ENCODE measurements at regions not wholly inside any gene's neighbourhood (a gene's known extent, or its start where the extent isn't known, plus 50 kb on each side); places are given as distances from the start of the nearest gene placed in this dataset.

- H3K4me2 ChIP-seq (ENCODE audit: low read depth, low read length, poor library complexity, severe bottlenecking) = no peak overlapping the region
- H2AFZ ChIP-seq (ENCODE audit: low read depth, low read length, severe bottlenecking) = no peak overlapping the region
- no peaks in the 10 kb centered on the region for H3K27me3 ChIP-seq (ENCODE audit: low read length)
These were observed 708.6 kb upstream of the TMEM132C start for GRCh38 chr12:127558361-127558760.

GRCh38 chr12:127559349-127560040, 707.5 kb upstream of the TMEM132C start:
- TF ChIP-seq CTCF (IDR thresholded peaks at IDR 0.05; ENCODE audit: insufficient read depth, low read length, poor library complexity, severe bottlenecking) (no peak), EZH2phosphoT487 (conservative IDR thresholded peaks at IDR 0.05; ENCODE audit: low read length) (no peak)
- no peaks in the 10 kb centered on the region for H3F3A ChIP-seq (ENCODE audit: insufficient read depth)
- H3K36me3 ChIP-seq (ENCODE audit: low read length) = no peaks in the 10 kb centered on the region
- H3K27me3 ChIP-seq (ENCODE audit: low read length) = no peaks in the 10 kb centered on the region
- H3K27ac ChIP-seq (ENCODE audit: low read depth, low read length) = no peak overlapping the region
- H2AFZ ChIP-seq (ENCODE audit: low read depth, low read length, severe bottlenecking) = no peak overlapping the region
- H3K9me2 ChIP-seq (replicated peaks; ENCODE audit: insufficient read depth, low read length) = no peaks in the 10 kb centered on the region
- H3K79me2 ChIP-seq (ENCODE audit: insufficient read depth, low read length) = no peaks in the 10 kb centered on the region
- no peak overlapping the region for H3K4me2 ChIP-seq (ENCODE audit: low read depth, low read length, poor library complexity, severe bottlenecking)
- no peaks in the 10 kb centered on the region for H3K9me3 ChIP-seq (ENCODE audit: insufficient read depth, low read length)
- no peak overlapping the region for H3K9ac ChIP-seq (ENCODE audit: low read length)
- no peak overlapping the region for H3K4me3 ChIP-seq (ENCODE audit: insufficient read depth, low read length, poor library complexity, severe bottlenecking)
- H4K20me1 ChIP-seq (ENCODE audit: low read depth, low read length) = no peaks in the 10 kb centered on the region

More at GRCh38 chr12:127558361-127558760, 708.6 kb upstream of the TMEM132C start:
- Histone ChIP-seq H3K36me3 (ENCODE audit: low read length) (no peaks in the 10 kb centered on the region), H3F3A (ENCODE audit: insufficient read depth) (no peaks in the 10 kb centered on the region), H3K27ac (ENCODE audit: low read depth, low read length) (no peak overlapping the region), H3K9ac (ENCODE audit: low read length) (no peak overlapping the region), H4K20me1 (ENCODE audit: low read depth, low read length) (no peaks in the 10 kb centered on the region), H3K79me2 (ENCODE audit: insufficient read depth, low read length) (no peaks in the 10 kb centered on the region), H3K4me3 (ENCODE audit: insufficient read depth, low read length, poor library complexity, severe bottlenecking) (no peak overlapping the region), H3K9me2 (replicated peaks; ENCODE audit: insufficient read depth, low read length) (no peaks in the 10 kb centered on the region), H3K9me3 (ENCODE audit: insufficient read depth, low read length) (no peaks in the 10 kb centered on the region)
- TF ChIP-seq EZH2phosphoT487 (conservative IDR thresholded peaks at IDR 0.05; ENCODE audit: low read length) (no peak), CTCF (IDR thresholded peaks at IDR 0.05; ENCODE audit: insufficient read depth, low read length, poor library complexity, severe bottlenecking) (no peak)

GRCh38 chr12:127560041-127560478, 706.9 kb upstream of the TMEM132C start:
- Histone ChIP-seq H3K9me3 (ENCODE audit: insufficient read depth, low read length) (no peaks in the 10 kb centered on the region), H2AFZ (ENCODE audit: low read depth, low read length, severe bottlenecking) (no peak overlapping the region), H3K4me2 (ENCODE audit: low read depth, low read length, poor library complexity, severe bottlenecking) (no peak overlapping the region), H4K20me1 (ENCODE audit: low read depth, low read length) (no peaks in the 10 kb centered on the region), H3K27me3 (ENCODE audit: low read length) (no peaks in the 10 kb centered on the region), H3K9me2 (replicated peaks; ENCODE audit: insufficient read depth, low read length) (no peaks in the 10 kb centered on the region), H3K4me3 (ENCODE audit: insufficient read depth, low read length, poor library complexity, severe bottlenecking) (no peak overlapping the region), H3K79me2 (ENCODE audit: insufficient read depth, low read length) (no peaks in the 10 kb centered on the region), H3K9ac (ENCODE audit: low read length) (no peak overlapping the region), H3K27ac (ENCODE audit: low read depth, low read length) (no peak overlapping the region), H3K36me3 (ENCODE audit: low read length) (no peaks in the 10 kb centered on the region), H3F3A (ENCODE audit: insufficient read depth) (no peaks in the 10 kb centered on the region)
- no peak for TF ChIP-seq EZH2phosphoT487 (conservative IDR thresholded peaks at IDR 0.05; ENCODE audit: low read length)
- TF ChIP-seq CTCF (IDR thresholded peaks at IDR 0.05; ENCODE audit: insufficient read depth, low read length, poor library complexity, severe bottlenecking) = no peak
